HG03378 (cell line): ENCODE measurements at regions not wholly inside any gene's neighbourhood (a gene's known extent, or its start where the extent isn't known, plus 50 kb on each side); places are given as distances from the start of the nearest gene placed in this dataset.

ENCODE experiments used
- ATAC-seq: cut with Tn5 transposase; IDR thresholded peaks from one replicate; pipeline ENCODE4 v1.9.1; 2021; ENCODE audit warnings: mild to moderate bottlenecking, moderate library complexity; ENCODE audit not compliant: unreplicated experiment

GRCh38 chr2:19045151-19045550 lies 313.3 kb downstream of the OSR1 start:
- ATAC-seq: no peak

DNA sequence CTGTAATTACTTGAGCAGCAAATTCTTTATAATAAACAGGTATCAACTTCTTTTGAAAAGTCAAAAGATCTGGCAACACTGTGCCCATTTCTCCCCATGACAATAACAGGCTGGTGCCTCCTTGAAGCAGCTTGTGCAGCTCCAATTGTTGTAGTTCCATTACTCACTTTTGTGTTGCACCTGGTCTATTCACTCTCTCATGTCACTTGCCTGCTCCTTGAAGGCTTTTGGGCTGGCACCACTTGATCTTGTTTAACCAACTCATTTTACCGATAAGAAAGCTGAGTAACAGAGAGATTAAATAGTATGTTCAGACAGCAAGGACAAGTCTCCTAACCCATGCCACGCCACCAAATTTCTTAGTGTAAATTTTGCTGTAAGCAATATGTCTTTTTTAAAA lies 314.5 kb downstream of the OSR1 start:
- ATAC-seq: no peak

- ATAC-seq: no peak
Measured at GRCh38 chr2:19041434-19042041, 316.9 kb downstream of the OSR1 start.

DNA sequence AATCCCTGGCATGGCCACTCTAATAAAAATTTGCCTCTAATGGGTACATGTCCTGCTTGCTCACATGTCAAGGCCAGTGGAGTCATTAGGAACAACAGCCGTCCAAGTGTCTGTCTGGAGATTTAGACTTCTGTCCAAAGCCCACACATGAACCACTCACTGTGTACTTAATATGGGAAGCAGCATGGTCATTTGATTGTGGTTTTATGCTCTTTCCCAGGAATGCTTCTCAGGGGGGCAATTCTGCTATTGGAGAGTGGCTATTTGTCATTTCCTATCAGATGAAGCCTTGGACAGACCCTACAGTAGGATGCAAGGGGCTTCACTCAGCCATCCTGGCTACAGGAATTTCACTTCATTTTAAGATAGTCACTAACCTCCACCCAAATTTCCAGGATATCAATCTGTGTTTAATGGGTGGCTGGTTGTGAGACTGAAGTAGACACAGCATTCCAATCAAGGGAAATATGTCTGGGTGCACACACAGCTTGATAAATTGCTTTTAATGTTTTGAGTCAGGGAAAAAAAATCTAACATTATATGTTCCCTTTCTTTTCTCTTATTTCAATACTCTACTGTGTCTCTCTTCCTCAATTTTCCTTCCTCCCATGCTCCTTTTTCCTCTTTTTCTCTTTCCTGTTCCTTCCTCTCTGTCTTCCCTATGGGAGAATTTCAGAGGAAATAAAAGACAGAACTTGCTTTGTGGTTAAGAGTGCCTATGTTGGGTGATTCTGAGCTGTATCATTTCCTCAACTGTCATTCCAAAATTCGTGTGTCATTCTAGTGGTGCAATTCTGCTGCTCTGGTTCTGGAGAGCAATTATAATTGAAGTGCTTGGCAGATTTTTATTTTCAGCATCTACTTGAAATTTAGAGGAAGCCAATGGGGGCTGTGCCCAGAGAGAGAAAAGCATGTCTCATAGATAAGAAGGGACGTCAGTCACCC lies 320.1 kb downstream of the OSR1 start:
- no peak for ATAC-seq

GRCh38 chr2:19036091-19036490 lies 322.3 kb downstream of the OSR1 start:
- no peak for ATAC-seq

DNA sequence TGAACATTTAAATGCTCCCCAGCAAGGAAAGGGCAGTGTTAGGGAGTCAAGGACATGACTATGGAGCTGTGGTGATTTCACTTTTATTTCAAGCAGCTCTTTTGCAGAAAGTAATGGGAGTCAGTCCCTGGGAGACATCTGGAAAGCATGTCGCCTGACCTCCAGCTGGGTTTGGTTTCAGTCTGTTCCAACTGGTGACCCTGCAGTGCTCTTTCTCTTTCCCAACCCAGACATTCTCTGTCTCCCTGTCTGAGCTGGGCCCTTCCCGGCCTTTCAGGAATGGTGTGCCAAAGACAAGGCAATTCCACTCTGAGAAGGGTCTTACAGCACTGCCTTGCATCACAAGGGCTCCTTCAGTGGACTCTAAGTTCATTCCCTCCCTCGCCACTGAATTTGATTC lies 323.2 kb downstream of the OSR1 start:
- no peak for ATAC-seq

DNA sequence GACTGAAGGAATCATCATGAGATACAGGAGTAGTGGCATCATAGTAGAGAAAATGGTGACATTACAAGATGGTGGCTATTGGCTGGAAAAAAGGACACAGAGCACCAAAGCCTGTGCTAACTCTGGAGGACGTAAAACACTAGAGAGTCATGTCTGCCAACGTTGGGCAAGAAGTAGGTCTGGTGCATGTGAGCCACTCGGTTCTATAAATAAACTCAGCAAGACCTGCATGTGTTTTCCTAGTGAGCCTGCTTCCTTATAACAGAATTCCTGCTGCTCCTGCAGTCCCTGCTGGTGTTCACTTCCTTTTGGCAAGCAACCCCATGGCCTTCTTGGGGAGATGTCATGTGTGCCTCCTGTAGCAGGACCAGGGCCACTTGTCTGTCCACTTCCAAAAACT lies 325.2 kb downstream of the OSR1 start:
- no peak for ATAC-seq

DNA sequence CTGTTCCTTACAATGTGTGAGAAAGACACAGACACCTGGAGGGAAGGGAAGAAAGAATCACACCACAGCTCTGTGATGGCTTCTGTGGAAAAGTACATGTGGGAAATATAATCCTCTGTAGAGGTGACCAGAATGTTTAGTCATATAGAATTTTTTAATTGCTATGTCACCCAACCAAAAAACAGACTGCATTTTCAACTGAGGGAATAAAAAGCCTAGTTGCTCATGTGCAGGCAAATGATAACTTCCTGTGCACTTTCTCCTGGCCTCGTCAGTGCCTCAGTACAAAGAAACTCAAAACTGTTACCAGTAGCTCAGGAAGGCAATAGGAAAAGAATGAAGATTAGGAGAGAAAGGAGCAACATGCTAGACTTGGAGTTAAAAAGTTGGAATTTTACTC lies 326.8 kb downstream of the OSR1 start:
- ATAC-seq: no peak

DNA sequence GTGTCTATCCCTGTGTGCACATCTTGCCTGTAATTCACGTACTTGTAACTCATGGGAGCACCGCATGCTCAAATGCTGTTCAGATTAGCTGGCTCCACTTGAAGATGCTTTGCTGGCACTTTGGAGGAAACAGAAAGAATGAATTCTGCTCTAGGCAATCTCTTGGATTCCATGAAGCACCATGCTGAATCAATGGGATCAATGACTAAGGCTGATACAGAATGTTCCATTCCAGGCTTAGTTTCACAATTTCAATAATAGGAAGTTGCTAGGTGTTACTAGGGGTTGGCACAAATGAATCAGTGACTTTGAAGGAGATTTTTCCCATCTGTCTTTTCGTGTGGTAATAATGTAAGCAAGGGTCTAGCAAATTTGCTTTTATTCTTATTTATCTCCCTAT lies 328.8 kb downstream of the OSR1 start:
- ATAC-seq: no peak

DNA sequence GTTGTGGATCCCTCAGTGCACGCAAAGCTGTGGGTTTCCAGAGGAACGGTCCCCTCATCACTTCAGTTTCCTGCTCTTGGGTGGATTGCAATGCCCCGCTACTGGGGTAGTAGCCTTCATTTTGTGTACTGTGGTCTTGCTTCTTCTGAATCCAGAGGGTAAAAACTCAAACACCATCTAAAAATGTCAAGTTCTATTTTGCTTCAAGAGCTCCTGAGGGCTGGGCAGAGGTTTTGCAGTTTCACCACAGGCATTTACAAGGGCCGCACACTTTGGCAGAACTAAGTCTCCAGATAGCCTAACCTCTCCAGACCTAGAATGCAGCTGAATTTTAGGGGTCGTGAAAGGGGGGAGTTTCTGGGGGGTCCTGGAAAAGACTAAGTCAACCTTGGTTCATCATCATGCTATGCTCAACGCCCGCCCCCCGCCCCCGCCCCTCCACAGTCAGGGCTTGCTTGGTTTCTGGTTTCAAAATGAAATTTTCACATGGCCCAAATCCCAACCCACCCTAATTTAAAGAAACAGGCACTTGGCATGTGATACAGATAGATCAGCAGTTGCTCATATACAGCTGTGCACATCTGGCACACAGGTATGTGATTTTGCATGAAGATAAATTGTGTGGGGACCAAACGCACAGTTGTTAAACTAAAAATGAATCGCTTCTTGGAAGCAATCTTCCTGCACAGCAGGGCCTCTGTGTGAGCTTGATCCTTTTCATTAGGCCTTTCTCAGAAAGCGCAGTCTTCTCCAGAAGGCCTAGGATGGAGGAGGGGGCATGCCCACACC lies 329.6 kb downstream of the OSR1 start:
- ATAC-seq: no peak

DNA sequence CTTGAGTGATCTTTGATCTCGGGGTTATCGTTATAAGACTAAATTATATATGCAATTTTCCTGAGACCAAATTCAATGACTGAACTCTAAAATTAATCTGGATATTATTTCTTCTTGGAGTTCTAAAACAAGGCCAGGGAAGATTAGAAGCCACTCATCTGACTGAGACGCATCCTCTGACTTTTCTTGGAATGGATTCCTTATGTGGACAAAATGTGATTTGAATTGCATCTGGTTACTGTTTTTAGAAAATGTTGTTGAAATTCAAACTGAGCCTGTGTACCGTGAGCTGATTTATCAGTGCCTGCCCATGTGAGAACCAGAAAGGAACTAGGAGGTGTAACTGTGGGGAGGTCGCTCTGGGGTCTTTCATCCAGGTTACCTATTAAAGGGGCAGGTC lies 330.8 kb downstream of the OSR1 start:
- ATAC-seq: no peak

DNA sequence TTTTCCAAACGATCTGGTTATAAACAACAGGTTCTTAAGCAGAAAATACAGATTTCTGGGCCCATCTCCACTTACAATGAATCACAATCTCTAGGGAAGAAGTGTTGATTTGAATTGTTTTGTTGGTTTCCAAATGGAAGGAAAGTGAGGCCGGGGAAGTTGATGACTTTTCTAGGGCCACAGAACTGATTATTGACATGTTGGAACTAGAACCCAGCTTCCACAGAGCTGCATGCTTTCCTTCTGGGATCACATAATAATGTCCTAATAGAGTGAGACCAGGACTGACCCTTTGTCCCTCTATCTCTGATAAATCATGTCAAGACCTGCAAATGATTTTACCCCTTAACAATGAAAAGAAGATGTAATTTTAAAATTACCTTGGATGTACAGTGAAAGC lies 332.2 kb downstream of the OSR1 start:
- no peak for ATAC-seq

GRCh38 chr2:19022334-19022733 lies 336.1 kb downstream of the OSR1 start:
- ATAC-seq: no peak

DNA sequence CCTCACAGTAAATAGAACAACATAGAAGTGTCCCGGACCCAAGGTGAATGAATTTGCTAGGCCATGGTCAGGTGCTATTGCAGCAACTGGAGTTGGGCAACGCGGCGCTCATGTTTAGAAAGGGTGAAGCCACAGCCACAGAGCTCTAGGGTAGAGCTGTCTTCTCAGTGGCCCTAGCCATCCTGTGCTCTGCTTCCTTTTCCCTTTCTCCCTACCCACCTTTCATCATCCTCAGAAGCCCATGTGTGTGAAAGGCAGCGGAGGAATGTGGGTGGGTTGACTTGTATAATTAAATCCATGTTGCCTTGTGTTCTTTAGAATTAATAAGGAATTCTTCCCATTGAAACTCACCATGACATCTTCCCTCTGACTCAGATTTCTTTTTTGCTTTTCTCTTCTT lies 336.7 kb downstream of the OSR1 start:
- ATAC-seq: no peak

DNA sequence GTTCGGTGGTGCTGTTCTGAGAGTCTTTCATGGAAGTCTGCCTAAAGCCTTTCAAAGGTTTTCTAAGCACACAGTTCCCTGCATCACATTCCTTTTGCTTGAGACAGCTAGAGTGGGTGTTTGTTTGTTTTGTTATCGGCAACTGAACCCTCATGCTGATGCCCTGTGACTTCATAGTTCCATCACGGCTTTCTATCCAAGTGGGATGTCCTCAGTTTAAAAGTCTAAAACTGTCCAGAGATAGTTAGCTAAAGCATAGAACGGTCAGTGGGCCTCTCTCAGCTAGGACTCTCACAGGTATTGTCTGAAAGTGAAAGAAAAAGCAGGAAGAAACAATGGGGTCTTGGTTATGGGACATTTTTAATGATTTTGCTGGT lies 337.3 kb downstream of the OSR1 start:
- no peak for ATAC-seq

DNA sequence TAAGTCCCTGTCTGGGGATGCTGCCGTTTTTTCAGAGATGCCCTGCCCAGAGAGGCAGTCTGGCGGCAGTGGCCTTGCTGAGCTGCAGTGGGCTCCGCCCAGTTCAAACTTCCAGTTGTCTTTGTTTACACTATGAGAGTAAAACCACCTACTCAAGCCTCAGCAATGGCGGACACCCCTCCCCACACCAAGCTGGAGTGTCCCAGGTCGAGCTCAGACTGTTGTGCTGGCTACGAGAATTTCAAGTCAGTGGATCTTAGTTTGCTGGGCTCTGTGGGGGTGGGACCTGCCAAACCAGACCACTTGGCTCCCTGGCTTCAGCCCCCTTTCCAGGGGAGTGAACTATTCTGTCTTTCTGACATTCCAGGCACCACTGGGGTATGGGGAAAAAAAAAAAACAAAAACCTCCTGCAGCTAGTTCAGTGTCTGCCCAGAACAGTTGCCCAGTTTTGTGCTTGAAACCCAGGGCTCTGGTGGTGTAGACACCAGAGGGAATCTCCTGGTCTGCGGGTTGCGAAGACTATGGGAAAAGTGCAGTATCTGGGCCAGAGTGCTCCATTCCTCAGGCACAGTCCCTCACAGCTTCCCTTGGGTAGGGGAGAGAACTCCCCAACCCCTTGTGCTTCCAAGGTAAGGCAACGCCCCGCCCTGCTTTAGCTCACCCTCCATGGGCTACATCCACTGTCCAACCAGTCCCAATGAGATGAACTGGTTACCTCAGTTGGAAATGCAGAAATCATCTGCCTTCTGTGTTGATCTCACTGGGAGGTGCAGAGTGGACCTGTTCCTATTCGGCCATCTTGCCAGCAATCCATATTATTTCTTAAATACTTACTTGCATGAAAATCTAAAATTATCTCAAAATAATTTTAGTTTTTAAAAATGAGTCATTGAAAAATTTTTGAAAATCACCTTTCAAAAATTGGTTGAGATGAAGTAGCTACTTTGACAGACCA lies 338.0 kb downstream of the OSR1 start:
- ATAC-seq: no peak

DNA sequence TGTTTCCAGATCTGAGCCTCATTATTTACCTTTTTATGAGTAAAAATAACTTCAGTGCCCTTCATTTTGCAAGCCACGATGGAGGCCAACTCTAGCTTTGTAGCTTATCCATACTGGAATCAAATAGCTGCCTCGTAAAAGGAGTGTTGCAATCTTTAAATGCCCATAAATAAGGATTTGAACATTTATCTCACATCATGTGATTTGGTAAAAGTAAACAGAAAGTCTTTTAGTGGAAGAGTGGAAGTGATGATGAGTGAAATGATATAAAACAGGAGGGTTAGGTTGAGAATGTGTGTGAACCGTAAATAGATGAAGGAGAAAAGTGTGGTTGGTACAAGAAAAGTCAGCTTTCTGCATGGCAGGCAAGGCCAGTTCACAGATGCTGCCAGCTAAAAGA lies 348.9 kb downstream of the OSR1 start:
- ATAC-seq: no peak

- no peak for ATAC-seq
Measured at GRCh38 chr2:19003554-19003953, 354.9 kb downstream of the OSR1 start.

DNA sequence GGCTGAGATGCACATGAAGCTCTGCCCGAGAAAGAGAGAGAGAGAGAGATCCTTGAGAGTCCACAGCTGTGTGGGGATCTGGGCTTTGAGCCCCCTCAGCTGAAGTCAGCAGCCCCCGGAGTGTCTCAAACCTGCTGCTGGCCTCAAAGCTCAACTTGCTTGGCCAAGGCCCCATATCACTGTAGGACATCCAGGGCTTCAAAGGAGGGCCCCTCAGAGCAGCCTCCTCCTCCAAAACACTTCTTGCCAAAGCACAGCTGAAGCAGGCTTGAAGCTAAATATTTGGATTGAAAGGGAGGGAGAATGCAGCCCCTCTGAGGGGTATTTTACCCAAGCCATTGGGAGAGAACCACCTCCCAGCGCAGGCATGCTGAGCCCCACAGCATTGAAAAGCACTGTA lies 357.6 kb downstream of the OSR1 start:
- ATAC-seq: no peak

- no peak for ATAC-seq
Measured at GRCh38 chr2:18999198-18999597, 359.2 kb downstream of the OSR1 start.

- ATAC-seq: no peak
Measured at GRCh38 chr2:18998491-18998890, 359.9 kb downstream of the OSR1 start.
